SK-N-SH (cell line): ENCODE measurements at regions not wholly inside any gene's neighbourhood (a gene's known extent, or its start where the extent isn't known, plus 50 kb on each side); places are given as distances from the start of the nearest gene placed in this dataset.

Experiments
- CTCF ChIA-PET: fragments of 300-600, 350-600 bp; formaldehyde crosslinking; extraction: SDS; loops from one replicate; lab custom pipeline; 2021; lab: Yijun Ruan, JAX
- POLR2A ChIA-PET: fragments of 350-600 bp; sonication (Branson Sonifier 250); formaldehyde crosslinking; extraction: SDS; loops from one replicate; lab custom pipeline; 2020; ENCODE audit warnings: antibody characterized with exemption, inconsistent platforms; lab: Yijun Ruan, JAX
- DNase-seq: peaks from one replicate; pipeline ENCODE4 v3.0.0; 2012
- H2AFZ ChIP-seq: fragments of 200-600 bp; sonication (generic); 2 replicates; pipeline ENCODE4 v1.8.1; 2016; ENCODE audit warnings: antibody characterized with exemption, mild to moderate bottlenecking, low read depth
- H3F3A ChIP-seq: fragments of 200-600 bp; sonication (generic); replicated peaks from 2 replicates; pipeline ENCODE3; 2016; ENCODE audit warnings: antibody characterized with exemption, mild to moderate bottlenecking; ENCODE audit not compliant: insufficient read depth
- H3K27ac ChIP-seq, 2 experiments: fragments of 200-500 bp in 1 of 2; fragments of 200-600 bp in 1 of 2; sonication (Bioruptor generic) in 1 of 2; sonication (generic), shearing (Covaris generic) in 1 of 2; 2 replicates each; pipeline versions ENCODE4 v1.5.1 to v1.6.1; 2014 to 2016; ENCODE audit warnings: low read depth in 2 of 2, inconsistent platforms in 1 of 2, low read length in 1 of 2, mild to moderate bottlenecking in 1 of 2, mixed read lengths in 1 of 2
- H3K27me3 ChIP-seq: fragments of 200-600 bp; sonication (generic), shearing (Covaris generic); 2 replicates; pipeline ENCODE4 v1.6.1; 2016; ENCODE audit warnings: mixed run types; ENCODE audit not compliant: insufficient read depth
- H3K36me3 ChIP-seq, 2 experiments: fragments of 200-500 bp in 1 of 2; fragments of 200-600 bp in 1 of 2; sonication (Bioruptor generic) in 1 of 2; sonication (generic) in 1 of 2; replicated peaks in 1 of 2; 2 replicates each; pipeline versions ENCODE3 to v1.5.1; 2014 to 2016; ENCODE audit warnings: low read length in 1 of 2, mild to moderate bottlenecking in 1 of 2; ENCODE audit not compliant: insufficient read depth in 2 of 2, control insufficient read depth in 1 of 2
- H3K4me1 ChIP-seq, 2 experiments: fragments of 200-500 bp in 1 of 2; fragments of 200-600 bp in 1 of 2; sonication (Bioruptor generic) in 1 of 2; sonication (generic), shearing (Covaris generic) in 1 of 2; 2 replicates each; pipeline versions ENCODE4 v1.5.1 to v1.6.1; 2014 to 2016; ENCODE audit warnings: low read depth in 1 of 2, low read length in 1 of 2, mixed run types in 1 of 2; ENCODE audit not compliant: insufficient read depth in 2 of 2, control insufficient read depth in 1 of 2
- H3K4me2 ChIP-seq: fragments of 200-600 bp; sonication (generic), shearing (Covaris generic); 2 replicates; pipeline ENCODE4 v1.6.1; 2017; ENCODE audit warnings: mixed run types
- H3K4me3 ChIP-seq, 2 experiments: fragments of 200-500 bp in 1 of 2; fragments of 200-600 bp in 1 of 2; sonication (Bioruptor generic) in 1 of 2; sonication (generic), shearing (Covaris generic) in 1 of 2; 2 replicates each; pipeline versions ENCODE4 v1.5.1 to v1.8.1; 2014 to 2016; ENCODE audit warnings: low read depth in 2 of 2, inconsistent platforms in 1 of 2, low read length in 1 of 2, mild to moderate bottlenecking in 1 of 2, mixed read lengths in 1 of 2, moderate library complexity in 1 of 2
- H3K79me2 ChIP-seq: fragments of 200-600 bp; sonication (generic); 2 replicates; pipeline ENCODE4 v1.8.1; 2017; ENCODE audit warnings: mild to moderate bottlenecking; ENCODE audit not compliant: insufficient read depth
- H3K9ac ChIP-seq: fragments of 200-600 bp; sonication (generic); 2 replicates; pipeline ENCODE4 v1.6.1; 2017; ENCODE audit warnings: mixed run types
- H3K9me2 ChIP-seq: fragments of 200-600 bp; sonication (generic); 2 replicates; pipeline ENCODE4 v1.6.1; 2017; ENCODE audit warnings: mixed run types
- H3K9me3 ChIP-seq: fragments of 200-600 bp; sonication (generic); 2 replicates; pipeline ENCODE4 v1.6.1; 2017; ENCODE audit warnings: mixed run types, mild to moderate bottlenecking, moderate library complexity
- H4K20me1 ChIP-seq: fragments of 200-600 bp; sonication (generic); 2 replicates; pipeline ENCODE4 v1.6.1; 2017; ENCODE audit warnings: mild to moderate bottlenecking, mixed run types; ENCODE audit not compliant: insufficient read depth
- ELF1 ChIP-seq: IDR thresholded peaks from 2 replicates; pipeline ENCODE4 v1.4.0; 2012
- EP300 ChIP-seq, 2 experiments: IDR thresholded peaks; 2 replicates each; pipeline versions ENCODE4 v1.4.0 to v1.6.1; 2012; ENCODE audit warnings: borderline replicate concordance in 1 of 2, low read depth in 1 of 2, low read length in 1 of 2
- FOSL2 ChIP-seq: IDR thresholded peaks from 2 replicates; pipeline ENCODE4 v1.4.0; 2012; ENCODE audit warnings: low read depth, mild to moderate bottlenecking, moderate library complexity, borderline replicate concordance
- FOXM1 ChIP-seq: IDR thresholded peaks from 2 replicates; pipeline ENCODE4 v1.4.0; 2012; ENCODE audit warnings: low read depth, mild to moderate bottlenecking
- GABPA ChIP-seq: IDR thresholded peaks from 2 replicates; pipeline ENCODE4 v1.4.0; 2012; ENCODE audit warnings: low read depth, mild to moderate bottlenecking
- GATA2 ChIP-seq: sonication (generic); formaldehyde crosslinking; IDR thresholded peaks from 2 replicates; pipeline ENCODE4 v1.5.0; 2020; ENCODE audit warnings: mild to moderate bottlenecking, missing genetic modification reagents
- IRF3 ChIP-seq: fragments of 150-350 bp; IDR thresholded peaks from 2 replicates; pipeline ENCODE4 v1.6.1; 2016; ENCODE audit warnings: mild to moderate bottlenecking, low read depth, low read length
- MAX ChIP-seq: IDR thresholded peaks from 2 replicates; pipeline ENCODE4 v1.4.0; 2012; ENCODE audit warnings: low read depth
- MEF2A ChIP-seq: IDR thresholded peaks from 2 replicates; pipeline ENCODE4 v1.4.0; 2012; ENCODE audit warnings: low read depth, borderline replicate concordance
- MXI1 ChIP-seq: IDR thresholded peaks from 2 replicates; pipeline ENCODE4 v1.6.1; 2012; ENCODE audit warnings: mild to moderate bottlenecking, low read depth, low read length, improper control_type of control experiment
- NFIC ChIP-seq: IDR thresholded peaks from 2 replicates; pipeline ENCODE4 v1.4.0; 2012; ENCODE audit warnings: borderline replicate concordance
- NRF1 ChIP-seq: IDR thresholded peaks from 2 replicates; pipeline ENCODE4 v1.6.1; 2012; ENCODE audit warnings: low read depth, mild to moderate bottlenecking, low read length
- PBX3 ChIP-seq: IDR thresholded peaks from 2 replicates; pipeline ENCODE4; 2012
- POLR2AphosphoS5 ChIP-seq: IDR thresholded peaks from 2 replicates; pipeline ENCODE4 v1.6.1; 2012; ENCODE audit warnings: low read depth, low read length
- RCOR1 ChIP-seq: fragments of 150-350 bp; IDR thresholded peaks from 2 replicates; pipeline ENCODE4 v1.6.1; 2017; ENCODE audit warnings: antibody characterized with exemption, low read length
- RFX5 ChIP-seq: IDR thresholded peaks from 2 replicates; pipeline ENCODE4 v1.6.1; 2012; ENCODE audit warnings: mild to moderate bottlenecking, improper control_type of control experiment, low read length
- RXRA ChIP-seq: IDR thresholded peaks from 2 replicates; pipeline ENCODE4 v1.4.0; 2012; ENCODE audit warnings: low read depth, mild to moderate bottlenecking, borderline replicate concordance
- SMC3 ChIP-seq: IDR thresholded peaks from 2 replicates; pipeline ENCODE4 v1.6.1; 2012; ENCODE audit warnings: low read depth, low read length, improper control_type of control experiment
- TCF12 ChIP-seq: IDR thresholded peaks from 2 replicates; pipeline ENCODE4 v1.4.0; 2012
- TEAD4 ChIP-seq: IDR thresholded peaks from 2 replicates; pipeline ENCODE4 v1.4.0; 2012; ENCODE audit warnings: mild to moderate bottlenecking, borderline replicate concordance; ENCODE audit not compliant: insufficient read depth
- USF1 ChIP-seq: IDR thresholded peaks from 2 replicates; pipeline ENCODE4 v1.4.0; 2012; ENCODE audit warnings: low read depth, borderline replicate concordance
- USF2 ChIP-seq: fragments of 150-350 bp; IDR thresholded peaks from 2 replicates; pipeline ENCODE4 v1.6.1; 2017; ENCODE audit warnings: antibody characterized with exemption, low read length, low read depth, borderline replicate concordance
- ZBTB33 ChIP-seq: IDR thresholded peaks from 2 replicates; pipeline ENCODE4 v1.4.0; 2012; ENCODE audit warnings: low read depth, borderline replicate concordance
- WGBS: methylation state at CpG from one replicate; pipeline ENCODE4 v1.1.6; 2017; ENCODE audit warnings: low lambda C conversion rate; 5-methylcytosine and 5-hydroxymethylcytosine counted together

GRCh38 chr5:124796495-124796894 lies 50.1 kb upstream of the ZNF608 start:
- ChIA-PET CTCF (no interaction called here), POLR2A (no interaction called here)
- no peak overlapping the region for H3K4me3 ChIP-seq
- H3K36me3 ChIP-seq, result no peaks in the 10 kb centered on the region
- H2AFZ ChIP-seq, result no peak overlapping the region
- H3F3A ChIP-seq, result no peaks in the 10 kb centered on the region
- no peak for DNase-seq
- H3K27me3 ChIP-seq, result no peaks in the 10 kb centered on the region
- H3K9me3 ChIP-seq, result no peaks in the 10 kb centered on the region
- no peaks in the 10 kb centered on the region for H3K9me2 ChIP-seq
- H3K27ac ChIP-seq, result no peak overlapping the region
- H3K4me2 ChIP-seq, result no peak overlapping the region
- no peaks in the 10 kb centered on the region for H4K20me1 ChIP-seq
- no peak overlapping the region for H3K9ac ChIP-seq
- no peaks in the 10 kb centered on the region for H3K79me2 ChIP-seq
- TF ChIP-seq FOXM1, result no peak
- TF ChIP-seq ELF1, result no peak
- no peak for TF ChIP-seq RXRA
- no peak for TF ChIP-seq RCOR1
- no peak for TF ChIP-seq NRF1
- no peak for TF ChIP-seq POLR2AphosphoS5
- no peak for TF ChIP-seq EP300 (IDR thresholded peaks at IDR 0.05; ENCODE audit: borderline replicate concordance in 1 of 2, low read depth in 1 of 2, low read length in 1 of 2)
- TF ChIP-seq USF1, result no peak
- TF ChIP-seq RFX5, result no peak
- no peak for TF ChIP-seq TCF12
- no peak for TF ChIP-seq ZBTB33
- TF ChIP-seq SMC3, result no peak
- no peak for TF ChIP-seq GABPA
- TF ChIP-seq NFIC, result no peak
- no peak for TF ChIP-seq TEAD4
- TF ChIP-seq GATA2 (CRISPR knock-in tag), result no peak
- H3K4me1 ChIP-seq, result no peaks in the 10 kb centered on the region

- ChIA-PET POLR2A (no interaction called here), CTCF (interaction anchor here (1.4 kb wide), 1 partner anchor 9 kb away, joined by 3 read pairs; no protein-coding TSS in a partner anchor)
- Histone ChIP-seq H3K9me3 (no peaks in the 10 kb centered on the region), H3K4me2 (no peak overlapping the region), H3K36me3 (no peaks in the 10 kb centered on the region), H3K27me3 (no peaks in the 10 kb centered on the region), H3K4me3 (no peak overlapping the region), H3K27ac (no peak overlapping the region), H3K79me2 (no peaks in the 10 kb centered on the region), H2AFZ (no peak overlapping the region), H3F3A (no peaks in the 10 kb centered on the region), H3K4me1 (no peaks in the 10 kb centered on the region), H3K9me2 (no peaks in the 10 kb centered on the region), H4K20me1 (no peaks in the 10 kb centered on the region), H3K9ac (no peak overlapping the region)
- no peak for DNase-seq
- 97% methylated on average over 12 of the region's 12 CpGs for WGBS
- TF ChIP-seq POLR2AphosphoS5 (no peak), PBX3 (no peak), MEF2A (no peak), MAX (no peak), FOSL2 (no peak), IRF3 (no peak), GABPA (no peak), USF2 (no peak), NFIC (no peak), TCF12 (no peak), MXI1 (no peak), GATA2 (CRISPR knock-in tag) (no peak), EP300 (IDR thresholded peaks at IDR 0.05; ENCODE audit: borderline replicate concordance in 1 of 2, low read depth in 1 of 2, low read length in 1 of 2) (no peak), FOXM1 (no peak)
Measured at GRCh38 chr5:124797665-124798087, 51.2 kb upstream of the ZNF608 start.
